GM12873 (cell line): ENCODE measurements at regions not wholly inside any gene's neighbourhood (a gene's known extent, or its start where the extent isn't known, plus 50 kb on each side); places are given as distances from the start of the nearest gene placed in this dataset.

ENCODE experiments used
- CTCF ChIP-seq: IDR thresholded peaks from 2 replicates; pipeline ENCODE4 v1.5.1; 2012; ENCODE audit warnings: low read depth, mild to moderate bottlenecking, moderate library complexity, low read length, control low read depth; ENCODE audit not compliant: insufficient read depth; ENCODE audit errors: missing control alignments

- no peak for TF ChIP-seq CTCF
These were observed 91.5 kb upstream of the ACP3 start for GRCh38 chr3:132225664-132226063.

- TF ChIP-seq CTCF, result no peak
These were observed 88.3 kb upstream of the ACP3 start for GRCh38 chr3:132228923-132229322.

- no peak for TF ChIP-seq CTCF
These were observed 87.6 kb upstream of the ACP3 start for GRCh38 chr3:132229641-132230040.

GRCh38 chr3:132230156-132231000 lies 86.8 kb upstream of the ACP3 start:
- TF ChIP-seq CTCF, result no peak

GRCh38 chr3:132231633-132232032 lies 85.6 kb upstream of the ACP3 start:
- TF ChIP-seq CTCF, result no peak

GRCh38 chr3:132232231-132232792 lies 84.9 kb upstream of the ACP3 start:
- TF ChIP-seq CTCF, result no peak

GRCh38 chr3:132236701-132237651 lies 80.2 kb upstream of the ACP3 start:
- no peak for TF ChIP-seq CTCF
